ENCODE measurements at regions not wholly inside any gene's neighbourhood (a gene's known extent, or its start where the extent isn't known, plus 50 kb on each side); places are given as distances from the start of the nearest gene placed in this dataset.

- Histone ChIP-seq H3K4me1 (ENCODE audit: insufficient read depth, low read length) (no peaks in the 10 kb centered on the region), H3K9ac (ENCODE audit: low read depth, low read length) (no peak overlapping the region), H3K4me2 (ENCODE audit: insufficient read depth, low read length) (no peak overlapping the region), H3K36me3 (ENCODE audit: insufficient read depth, low read length) (no peaks in the 10 kb centered on the region), H3K4me3 (ENCODE audit: low read depth in 1 of 2, low read length in 2 of 2) (no peak overlapping the region), H3K79me2 (ENCODE audit: insufficient read depth, low read length) (no peaks in the 10 kb centered on the region), H3K27ac (ENCODE audit: low read length) (no peak overlapping the region), H4K20me1 (ENCODE audit: insufficient read depth, low read length) (no peaks in the 10 kb centered on the region), H2AFZ (ENCODE audit: low read depth, low read length) (no peak overlapping the region), H3K27me3 (ENCODE audit: insufficient read depth, low read length, poor library complexity) (no peaks in the 10 kb centered on the region), H3K9me3 (ENCODE audit: insufficient read depth, low read length, severe bottlenecking) (no peaks in the 10 kb centered on the region)
- no peak for TF ChIP-seq CTCF (IDR thresholded peaks at IDR 0.05; ENCODE audit: borderline replicate concordance, extremely low read depth, low read length, poor library complexity, severe bottlenecking)
- TF ChIP-seq EZH2 (IDR thresholded peaks at IDR 0.05; ENCODE audit: borderline replicate concordance, low read depth, low read length, severe bottlenecking): no peak
- DNase-seq (no peak), ATAC-seq (ENCODE audit: insufficient read depth, low read depth) (no peak)
These were observed 447.4 kb downstream of the KIF16B start for GRCh38 chr20:16125816-16126215.

DNA sequence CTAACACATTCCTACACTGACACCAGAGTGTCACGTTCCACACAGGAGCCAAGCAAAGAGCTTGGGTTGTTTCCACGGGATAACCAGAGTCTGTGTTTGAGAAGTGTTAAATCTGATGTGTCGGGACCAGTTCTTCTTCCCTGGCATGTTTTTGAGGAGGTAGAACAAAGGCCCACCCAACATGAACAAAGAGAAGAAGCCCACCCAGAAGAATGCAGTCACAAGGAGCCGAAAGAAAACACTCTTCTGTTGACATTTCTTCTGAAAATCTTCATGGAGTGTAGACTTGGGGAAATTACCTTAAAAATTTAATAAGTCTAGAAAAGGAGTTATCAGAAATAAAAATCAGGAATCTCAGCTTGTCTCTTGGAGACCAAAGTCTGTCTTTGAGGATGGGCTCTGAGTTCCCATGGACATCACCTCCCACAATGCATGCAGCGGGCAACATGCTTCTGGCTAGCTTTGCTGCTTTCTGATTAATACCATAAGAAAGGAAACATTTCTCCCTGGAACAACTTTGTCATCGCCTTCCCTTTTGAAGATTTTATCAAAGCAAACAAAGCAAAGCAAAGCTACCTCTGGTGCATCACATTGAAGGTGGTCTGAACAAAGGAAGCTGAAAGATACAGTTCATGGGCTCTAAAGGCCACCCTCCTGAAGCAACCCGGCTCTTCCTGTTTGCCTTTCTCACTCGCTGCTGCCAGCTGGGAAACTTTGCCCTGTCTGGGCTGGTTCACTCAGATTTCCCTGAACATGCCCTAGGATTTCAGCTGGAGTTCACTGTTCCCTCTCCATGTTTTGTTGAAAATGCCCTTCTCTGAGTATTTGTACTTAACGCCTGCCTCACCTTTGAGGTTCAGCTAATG is 448.1 kb downstream of the KIF16B start:
- Histone ChIP-seq H3K9me3 (ENCODE audit: insufficient read depth, low read length, severe bottlenecking) (no peaks in the 10 kb centered on the region), H3K79me2 (ENCODE audit: insufficient read depth, low read length) (no peaks in the 10 kb centered on the region), H3K9ac (ENCODE audit: low read depth, low read length) (no peak overlapping the region), H3K4me2 (ENCODE audit: insufficient read depth, low read length) (no peak overlapping the region), H2AFZ (ENCODE audit: low read depth, low read length) (no peak overlapping the region), H3K27ac (ENCODE audit: low read length) (no peak overlapping the region), H3K4me3 (ENCODE audit: low read depth in 1 of 2, low read length in 2 of 2) (no peak overlapping the region), H3K27me3 (ENCODE audit: insufficient read depth, low read length, poor library complexity) (no peaks in the 10 kb centered on the region), H3K36me3 (ENCODE audit: insufficient read depth, low read length) (no peaks in the 10 kb centered on the region), H3K4me1 (ENCODE audit: insufficient read depth, low read length) (no peaks in the 10 kb centered on the region), H4K20me1 (ENCODE audit: insufficient read depth, low read length) (no peaks in the 10 kb centered on the region)
- TF ChIP-seq EZH2 (IDR thresholded peaks at IDR 0.05; ENCODE audit: borderline replicate concordance, low read depth, low read length, severe bottlenecking): no peak
- no peak for DNase-seq
- no peak for ATAC-seq (ENCODE audit: insufficient read depth, low read depth)

DNA sequence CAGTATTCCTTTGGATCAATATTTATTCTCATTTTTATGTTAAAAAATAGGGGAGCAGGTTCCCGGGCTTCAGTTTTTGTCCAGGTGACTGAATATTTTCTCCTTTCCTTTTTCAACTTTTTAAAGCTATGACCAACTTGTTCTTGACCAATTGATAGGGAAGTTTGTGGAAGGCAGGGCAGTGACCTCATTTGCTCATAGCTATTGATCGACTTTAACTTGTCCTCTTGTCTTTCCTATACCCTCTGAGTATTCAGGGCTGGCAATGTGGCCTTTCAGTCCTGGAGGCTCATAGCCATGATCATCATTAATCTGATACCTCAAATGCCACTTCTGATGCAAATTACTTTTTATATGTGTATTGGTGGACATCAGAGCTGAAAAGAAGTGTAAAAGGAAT is 448.8 kb downstream of the KIF16B start:
- DNase-seq: no peak
- no peak overlapping the region for H3K4me3 ChIP-seq (ENCODE audit: low read depth in 1 of 2, low read length in 2 of 2)
- no peak overlapping the region for H3K4me2 ChIP-seq (ENCODE audit: insufficient read depth, low read length)
- H4K20me1 ChIP-seq (ENCODE audit: insufficient read depth, low read length): no peaks in the 10 kb centered on the region
- no peak for TF ChIP-seq CTCF (IDR thresholded peaks at IDR 0.05; ENCODE audit: borderline replicate concordance, extremely low read depth, low read length, poor library complexity, severe bottlenecking)
- TF ChIP-seq EZH2 (IDR thresholded peaks at IDR 0.05; ENCODE audit: borderline replicate concordance, low read depth, low read length, severe bottlenecking): no peak
- no peaks in the 10 kb centered on the region for H3K36me3 ChIP-seq (ENCODE audit: insufficient read depth, low read length)
- H3K9ac ChIP-seq (ENCODE audit: low read depth, low read length): no peak overlapping the region
- no peak overlapping the region for H2AFZ ChIP-seq (ENCODE audit: low read depth, low read length)
- no peak for ATAC-seq (ENCODE audit: insufficient read depth, low read depth)
- H3K79me2 ChIP-seq (ENCODE audit: insufficient read depth, low read length): no peaks in the 10 kb centered on the region
- no peaks in the 10 kb centered on the region for H3K27me3 ChIP-seq (ENCODE audit: insufficient read depth, low read length, poor library complexity)
- no peak overlapping the region for H3K27ac ChIP-seq (ENCODE audit: low read length)
- no peaks in the 10 kb centered on the region for H3K9me3 ChIP-seq (ENCODE audit: insufficient read depth, low read length, severe bottlenecking)
- no peaks in the 10 kb centered on the region for H3K4me1 ChIP-seq (ENCODE audit: insufficient read depth, low read length)

DNA sequence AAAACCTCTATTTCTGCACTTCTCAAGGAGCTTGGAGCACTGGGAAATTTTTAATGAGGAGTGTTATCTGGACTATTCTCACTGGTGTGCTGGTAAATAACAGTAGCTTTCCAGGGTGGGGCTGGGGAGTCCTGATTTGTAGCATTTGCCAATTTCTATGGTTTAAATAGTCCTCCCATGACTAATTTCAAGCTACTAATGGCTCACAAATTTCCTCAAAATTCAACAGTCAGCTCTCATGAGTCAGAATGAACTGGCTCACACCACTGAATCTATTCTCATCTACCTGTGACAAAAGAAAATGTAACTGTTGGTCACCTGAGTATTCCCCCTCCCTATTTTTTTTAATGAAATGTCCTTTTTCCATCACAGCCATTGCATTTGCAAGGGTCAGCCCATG is 449.6 kb downstream of the KIF16B start:
- Histone ChIP-seq H3K4me2 (ENCODE audit: insufficient read depth, low read length) (no peak overlapping the region), H3K79me2 (ENCODE audit: insufficient read depth, low read length) (no peaks in the 10 kb centered on the region), H3K27me3 (ENCODE audit: insufficient read depth, low read length, poor library complexity) (no peaks in the 10 kb centered on the region), H3K4me1 (ENCODE audit: insufficient read depth, low read length) (no peaks in the 10 kb centered on the region), H3K4me3 (ENCODE audit: low read depth in 1 of 2, low read length in 2 of 2) (no peak overlapping the region), H2AFZ (ENCODE audit: low read depth, low read length) (no peak overlapping the region), H4K20me1 (ENCODE audit: insufficient read depth, low read length) (no peaks in the 10 kb centered on the region), H3K9ac (ENCODE audit: low read depth, low read length) (no peak overlapping the region), H3K9me3 (ENCODE audit: insufficient read depth, low read length, severe bottlenecking) (no peaks in the 10 kb centered on the region), H3K36me3 (ENCODE audit: insufficient read depth, low read length) (no peaks in the 10 kb centered on the region), H3K27ac (ENCODE audit: low read length) (no peak overlapping the region)
- no peak for ATAC-seq (ENCODE audit: insufficient read depth, low read depth)
- TF ChIP-seq EZH2 (IDR thresholded peaks at IDR 0.05; ENCODE audit: borderline replicate concordance, low read depth, low read length, severe bottlenecking) (no peak), CTCF (IDR thresholded peaks at IDR 0.05; ENCODE audit: borderline replicate concordance, extremely low read depth, low read length, poor library complexity, severe bottlenecking) (no peak)
- no peak for DNase-seq
